ENCODE measurements at regions not wholly inside any gene's neighbourhood (a gene's known extent, or its start where the extent isn't known, plus 50 kb on each side); places are given as distances from the start of the nearest gene placed in this dataset.

DNA sequence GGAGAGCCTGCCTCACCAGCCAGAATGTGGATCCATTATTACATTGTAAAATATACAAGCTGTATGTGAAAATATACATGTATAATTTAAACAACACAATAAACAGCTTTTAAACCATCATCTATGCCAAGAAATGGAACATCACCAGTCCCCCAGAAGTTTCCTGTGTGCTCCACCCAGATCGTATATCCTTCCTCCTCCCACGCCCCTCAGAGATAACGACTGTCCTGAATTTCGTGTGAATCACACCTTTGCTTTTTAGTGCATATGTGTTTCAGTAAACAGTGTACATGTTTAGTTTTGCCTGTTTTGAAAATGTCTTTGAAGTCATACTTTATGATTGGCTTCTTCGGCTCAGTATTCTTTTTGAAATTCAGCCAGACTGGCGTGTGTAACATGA lies 134.6 kb upstream of the MYO10 start:
- Histone ChIP-seq H3K14ac (ENCODE audit: low read length in 2 of 2) (no peak overlapping the region), H2AK5ac (ENCODE audit: low read length, severe bottlenecking) (no peak overlapping the region), H2AFZ (ENCODE audit: low read depth, low read length) (no peak overlapping the region), H3K9me3 (ENCODE audit: control insufficient read depth, low read length) (no peaks in the 10 kb centered on the region), H2BK120ac (ENCODE audit: low read depth, low read length) (no peak overlapping the region), H3K4me1 (ENCODE audit: control insufficient read depth, insufficient read depth, low read depth, low read length) (no peaks in the 10 kb centered on the region), H2BK5ac (ENCODE audit: low read depth, low read length, poor library complexity, severe bottlenecking) (no peak overlapping the region), H2BK15ac (ENCODE audit: low read depth, poor library complexity, severe bottlenecking) (no peak overlapping the region), H3K79me1 (replicated peaks; ENCODE audit: low read length, poor library complexity, severe bottlenecking) (no peaks in the 10 kb centered on the region), H3K27ac (ENCODE audit: low read length, poor library complexity, severe bottlenecking) (no peak overlapping the region), H3K36me3 (ENCODE audit: control insufficient read depth in 1 of 2, insufficient read depth in 2 of 2, low read depth in 1 of 2, low read length in 2 of 2) (no peaks in the 10 kb centered on the region), H4K8ac (ENCODE audit: low read length) (no peak overlapping the region), H3K23ac (ENCODE audit: low read length in 2 of 2) (no peak overlapping the region), H3K4ac (ENCODE audit: low read depth in 1 of 2, low read length in 2 of 2) (no peak overlapping the region), H2BK12ac (ENCODE audit: low read length in 2 of 2) (no peak overlapping the region), H3K4me3 (ENCODE audit: insufficient read depth in 1 of 2, low read depth in 1 of 2, low read length in 2 of 2) (no peak overlapping the region), H3K9ac (ENCODE audit: low read length) (no peak overlapping the region), H3K4me2 (ENCODE audit: low read length, poor library complexity, severe bottlenecking) (no peak overlapping the region), H4K91ac (ENCODE audit: low read length) (no peak overlapping the region), H3K18ac (ENCODE audit: low read depth in 1 of 2, low read length in 2 of 2) (no peak overlapping the region), H3K27me3 (ENCODE audit: control insufficient read depth in 1 of 2, insufficient read depth in 1 of 2, low read length in 2 of 2) (no peaks in the 10 kb centered on the region)
- DNase-seq = no peak
- WGBS = 71% methylated on average over 6 of the region's 6 CpGs

DNA sequence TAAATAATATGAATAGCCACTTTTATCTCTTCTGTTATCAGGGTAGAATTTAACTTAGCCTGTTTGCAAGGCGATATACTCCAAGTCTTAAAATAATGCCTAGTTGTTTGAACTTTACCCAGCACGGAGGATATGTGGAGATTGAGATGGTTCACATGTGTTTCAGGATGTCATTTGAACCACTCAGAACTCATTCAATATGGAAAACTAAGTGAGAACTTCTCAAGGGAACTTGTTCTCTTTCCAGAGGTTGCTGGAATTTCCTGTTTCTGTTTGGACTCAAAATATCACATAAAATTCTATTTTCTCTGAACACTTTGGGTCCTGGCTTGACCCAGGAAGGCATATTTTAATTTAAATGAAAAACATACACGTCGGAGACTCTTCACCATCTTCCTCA lies 139.1 kb upstream of the MYO10 start:
- Histone ChIP-seq H3K4me1 (ENCODE audit: control insufficient read depth, insufficient read depth, low read depth, low read length) (no peaks in the 10 kb centered on the region), H4K91ac (ENCODE audit: low read length) (no peak overlapping the region), H3K27me3 (ENCODE audit: control insufficient read depth in 1 of 2, insufficient read depth in 1 of 2, low read length in 2 of 2) (no peaks in the 10 kb centered on the region), H3K4ac (ENCODE audit: low read depth in 1 of 2, low read length in 2 of 2) (no peak overlapping the region), H3K4me3 (ENCODE audit: insufficient read depth in 1 of 2, low read depth in 1 of 2, low read length in 2 of 2) (no peak overlapping the region), H3K23ac (ENCODE audit: low read length in 2 of 2) (no peak overlapping the region), H3K9ac (ENCODE audit: low read length) (no peak overlapping the region), H2BK12ac (ENCODE audit: low read length in 2 of 2) (no peak overlapping the region), H2AFZ (ENCODE audit: low read depth, low read length) (no peak overlapping the region), H3K18ac (ENCODE audit: low read depth in 1 of 2, low read length in 2 of 2) (no peak overlapping the region), H3K4me2 (ENCODE audit: low read length, poor library complexity, severe bottlenecking) (no peak overlapping the region), H3K27ac (ENCODE audit: low read length, poor library complexity, severe bottlenecking) (no peak overlapping the region), H4K8ac (ENCODE audit: low read length) (no peak overlapping the region), H3K79me1 (replicated peaks; ENCODE audit: low read length, poor library complexity, severe bottlenecking) (no peaks in the 10 kb centered on the region), H2BK15ac (ENCODE audit: low read depth, poor library complexity, severe bottlenecking) (no peak overlapping the region), H3K14ac (ENCODE audit: low read length in 2 of 2) (no peak overlapping the region), H3K9me3 (ENCODE audit: control insufficient read depth, low read length) (no peaks in the 10 kb centered on the region), H2AK5ac (ENCODE audit: low read length, severe bottlenecking) (no peak overlapping the region), H2BK120ac (ENCODE audit: low read depth, low read length) (no peak overlapping the region), H2BK5ac (ENCODE audit: low read depth, low read length, poor library complexity, severe bottlenecking) (no peak overlapping the region), H3K36me3 (ENCODE audit: control insufficient read depth in 1 of 2, insufficient read depth in 2 of 2, low read depth in 1 of 2, low read length in 2 of 2) (no peaks in the 10 kb centered on the region)
- no peak for DNase-seq
- 72% methylated on average over 4 of the region's 4 CpGs for WGBS

DNA sequence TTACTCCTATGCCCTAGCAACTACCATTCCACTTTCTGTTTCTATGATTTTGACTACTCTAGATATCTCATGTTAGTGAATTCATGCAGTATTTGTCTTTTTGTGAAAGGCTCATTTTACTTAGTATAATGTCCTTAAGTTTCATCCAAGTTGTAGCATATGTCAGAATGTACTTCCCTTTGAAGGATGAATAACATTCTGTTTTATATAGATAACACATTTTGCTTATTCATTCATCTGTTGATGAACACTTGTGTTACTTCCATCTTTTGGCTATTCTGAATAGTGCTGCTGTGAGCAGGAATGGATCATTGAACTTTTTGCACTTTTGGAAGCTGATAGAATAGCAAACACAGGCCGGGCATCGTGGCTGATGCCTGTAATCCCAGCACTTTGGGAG lies 140.2 kb upstream of the MYO10 start:
- Histone ChIP-seq H4K8ac (ENCODE audit: low read length) (peak overlapping the region; percentile 41), H2BK5ac (ENCODE audit: low read depth, low read length, poor library complexity, severe bottlenecking) (no peak overlapping the region), H3K27ac (ENCODE audit: low read length, poor library complexity, severe bottlenecking) (no peak overlapping the region), H3K4me3 (ENCODE audit: insufficient read depth in 1 of 2, low read depth in 1 of 2, low read length in 2 of 2) (no peak overlapping the region), H4K91ac (ENCODE audit: low read length) (no peak overlapping the region), H2BK120ac (ENCODE audit: low read depth, low read length) (peak overlapping the region; percentile 61), H3K18ac (ENCODE audit: low read depth in 1 of 2, low read length in 2 of 2) (no peak overlapping the region), H2BK15ac (ENCODE audit: low read depth, poor library complexity, severe bottlenecking) (no peak overlapping the region), H3K9ac (ENCODE audit: low read length) (no peak overlapping the region), H2AK5ac (ENCODE audit: low read length, severe bottlenecking) (no peak overlapping the region), H3K36me3 (ENCODE audit: control insufficient read depth in 1 of 2, insufficient read depth in 2 of 2, low read depth in 1 of 2, low read length in 2 of 2) (no peaks in the 10 kb centered on the region), H3K79me1 (replicated peaks; ENCODE audit: low read length, poor library complexity, severe bottlenecking) (no peaks in the 10 kb centered on the region), H3K9me3 (ENCODE audit: control insufficient read depth, low read length) (no peaks in the 10 kb centered on the region), H3K27me3 (ENCODE audit: control insufficient read depth in 1 of 2, insufficient read depth in 1 of 2, low read length in 2 of 2) (no peaks in the 10 kb centered on the region), H3K23ac (ENCODE audit: low read length in 2 of 2) (no peak overlapping the region), H3K4me2 (ENCODE audit: low read length, poor library complexity, severe bottlenecking) (no peak overlapping the region), H3K4ac (ENCODE audit: low read depth in 1 of 2, low read length in 2 of 2) (no peak overlapping the region), H2AFZ (ENCODE audit: low read depth, low read length) (no peak overlapping the region), H2BK12ac (ENCODE audit: low read length in 2 of 2) (no peak overlapping the region), H3K14ac (ENCODE audit: low read length in 2 of 2) (no peak overlapping the region), H3K4me1 (ENCODE audit: control insufficient read depth, insufficient read depth, low read depth, low read length) (no peaks in the 10 kb centered on the region)
- DNase-seq = no peak
- 95% methylated on average over 2 of the region's 2 CpGs for WGBS

DNA sequence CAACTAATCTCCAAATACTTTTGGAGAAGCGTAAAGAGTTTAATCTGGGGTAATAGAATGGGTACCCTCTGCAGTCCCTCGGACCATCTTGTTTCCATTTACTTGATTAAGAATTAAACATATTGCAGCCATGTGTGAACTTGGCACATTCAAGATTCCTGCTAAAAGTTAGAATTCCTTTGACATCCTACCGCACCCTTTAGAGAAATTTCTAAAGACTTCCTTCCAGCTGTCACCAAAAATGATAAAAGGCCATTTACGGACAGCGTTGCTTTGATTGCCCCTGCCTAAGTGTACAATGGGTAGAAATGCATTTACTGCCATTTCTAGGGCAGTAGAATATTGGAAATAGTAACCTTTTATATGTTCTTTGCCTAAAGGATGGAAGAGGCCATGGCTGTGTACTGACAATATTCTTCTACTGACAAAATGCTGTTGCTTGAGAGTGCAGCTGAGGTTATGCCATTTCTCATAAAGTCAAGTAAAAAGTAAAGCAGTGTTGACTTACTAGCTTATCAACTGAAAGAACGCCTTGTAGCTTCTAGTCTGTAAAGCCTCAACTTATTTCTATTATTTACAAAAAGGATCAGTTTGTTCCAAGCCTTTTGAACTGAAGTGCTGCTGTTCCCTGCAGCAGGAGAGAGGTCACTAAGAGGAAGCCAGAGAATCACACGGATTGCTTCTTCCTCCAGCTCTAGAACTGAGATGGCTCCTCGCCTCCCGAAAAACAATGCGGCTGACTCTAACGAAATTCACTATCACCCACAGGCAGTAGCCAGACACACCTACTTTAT lies 139.8 kb upstream of the BASP1 start:
- no peak overlapping the region for H4K8ac ChIP-seq (ENCODE audit: low read length)
- no peak overlapping the region for H3K4ac ChIP-seq (ENCODE audit: low read depth in 1 of 2, low read length in 2 of 2)
- no peak overlapping the region for H2BK15ac ChIP-seq (ENCODE audit: low read depth, poor library complexity, severe bottlenecking)
- H3K9ac ChIP-seq (ENCODE audit: low read length) = no peak overlapping the region
- H3K23ac ChIP-seq (ENCODE audit: low read length in 2 of 2) = no peak overlapping the region
- 81% methylated on average over 7 of the region's 11 CpGs for WGBS
- no peak overlapping the region for H2AK5ac ChIP-seq (ENCODE audit: low read length, severe bottlenecking)
- no peak overlapping the region for H2BK120ac ChIP-seq (ENCODE audit: low read depth, low read length)
- no peak overlapping the region for H3K14ac ChIP-seq (ENCODE audit: low read length in 2 of 2)
- H3K9me3 ChIP-seq (ENCODE audit: control insufficient read depth, low read length) = no peaks in the 10 kb centered on the region
- H3K4me1 ChIP-seq (ENCODE audit: control insufficient read depth, insufficient read depth, low read depth, low read length) = no peaks in the 10 kb centered on the region
- H4K91ac ChIP-seq (ENCODE audit: low read length) = no peak overlapping the region
- H3K79me1 ChIP-seq (replicated peaks; ENCODE audit: low read length, poor library complexity, severe bottlenecking) = no peaks in the 10 kb centered on the region
- H3K18ac ChIP-seq (ENCODE audit: low read depth in 1 of 2, low read length in 2 of 2) = no peak overlapping the region
- H3K27me3 ChIP-seq (ENCODE audit: control insufficient read depth in 1 of 2, insufficient read depth in 1 of 2, low read length in 2 of 2) = no peaks in the 10 kb centered on the region
- no peak overlapping the region for H3K4me2 ChIP-seq (ENCODE audit: low read length, poor library complexity, severe bottlenecking)
- no peak for DNase-seq
- no peak overlapping the region for H3K4me3 ChIP-seq (ENCODE audit: insufficient read depth in 1 of 2, low read depth in 1 of 2, low read length in 2 of 2)
- no peaks in the 10 kb centered on the region for H3K36me3 ChIP-seq (ENCODE audit: control insufficient read depth in 1 of 2, insufficient read depth in 2 of 2, low read depth in 1 of 2, low read length in 2 of 2)
- no peak overlapping the region for H2BK12ac ChIP-seq (ENCODE audit: low read length in 2 of 2)
- H3K27ac ChIP-seq (ENCODE audit: low read length, poor library complexity, severe bottlenecking) = no peak overlapping the region
- H2AFZ ChIP-seq (ENCODE audit: low read depth, low read length) = no peak overlapping the region
- no peak overlapping the region for H2BK5ac ChIP-seq (ENCODE audit: low read depth, low read length, poor library complexity, severe bottlenecking)
